GM12891 (cell line): ENCODE measurements at regions not wholly inside any gene's neighbourhood (a gene's known extent, or its start where the extent isn't known, plus 50 kb on each side); places are given as distances from the start of the nearest gene placed in this dataset.

ENCODE experiments used
- POLR2A ChIP-seq: IDR thresholded peaks from 2 replicates; pipeline ENCODE4 v1.6.1; 2011; ENCODE audit warnings: low read depth, low read length, control low read depth
- POU2F2 ChIP-seq: IDR thresholded peaks from 2 replicates; pipeline ENCODE4 v1.6.1; 2011; ENCODE audit warnings: low read depth, mild to moderate bottlenecking, control low read depth, low read length, moderate library complexity

GRCh38 chr1:101653482-101653946 lies 343.2 kb downstream of the OLFM3 start:
- TF ChIP-seq POLR2A = no peak
- TF ChIP-seq POU2F2 = no peak
